IMR-90 (cell line): ENCODE measurements at regions not wholly inside any gene's neighbourhood (a gene's known extent, or its start where the extent isn't known, plus 50 kb on each side); places are given as distances from the start of the nearest gene placed in this dataset.

Source experiments
- ATAC-seq: fragments of 200-7000 bp; cut with Tn5 transposase; 2 replicates; pipeline ENCODE4 v1.9.1; 2020; ENCODE audit warnings: low read depth, mild to moderate bottlenecking, moderate library complexity
- BruUV-seq: library from RNA; stranded (reverse); fragments of 400-500 nt; replicated peaks from 2 replicates; lab custom pipeline; 2021; lab: Mats Ljungman, UMichigan
- CTCF ChIA-PET: fragments of 300-600 bp; formaldehyde crosslinking; extraction: SDS; loops from one replicate; lab custom pipeline; 2021; ENCODE audit warnings: antibody characterized with exemption; lab: Yijun Ruan, JAX
- POLR2A ChIA-PET: fragments of 300-600 bp; sonication (Branson Sonifier 250); formaldehyde crosslinking; loops from one replicate; lab custom pipeline; 2022; ENCODE audit warnings: antibody characterized with exemption; ENCODE audit not compliant: unreplicated experiment; lab: Charles Lee
- DNase-seq: peaks from one replicate; pipeline ENCODE4 v3.0.0; 2013
- H2AFZ ChIP-seq: replicated peaks from 2 replicates; pipeline ENCODE3; 2013; ENCODE audit warnings: low read length, mild to moderate bottlenecking; ENCODE audit not compliant: poor library complexity
- H2AK5ac ChIP-seq: 2 replicates; pipeline ENCODE4 v1.6.1; 2013; ENCODE audit warnings: low read depth, low read length, inconsistent platforms
- H2AK9ac ChIP-seq: replicated peaks from 2 replicates; pipeline ENCODE3; 2013; ENCODE audit warnings: mild to moderate bottlenecking, low read depth, low read length, moderate library complexity; ENCODE audit not compliant: poor library complexity
- H2BK120ac ChIP-seq: 2 replicates; pipeline ENCODE4 v1.6.1; 2013; ENCODE audit warnings: low read depth, low read length, inconsistent platforms
- H2BK15ac ChIP-seq: 3 replicates; pipeline ENCODE4 v1.6.1; 2013; ENCODE audit warnings: low read depth, low read length, inconsistent platforms
- H2BK20ac ChIP-seq: 2 replicates; pipeline ENCODE4 v1.6.1; 2013; ENCODE audit warnings: low read depth, mild to moderate bottlenecking, inconsistent platforms, low read length, moderate library complexity
- H2BK5ac ChIP-seq: 2 replicates; pipeline ENCODE4 v1.6.1; 2013; ENCODE audit warnings: mild to moderate bottlenecking, low read depth, low read length, inconsistent platforms; ENCODE audit not compliant: poor library complexity, severe bottlenecking
- H3K14ac ChIP-seq: replicated peaks from 2 replicates; pipeline ENCODE4 v1.6.1; 2013; ENCODE audit warnings: low read depth, low read length, inconsistent platforms
- H3K18ac ChIP-seq: 2 replicates; pipeline ENCODE4 v1.6.1; 2013; ENCODE audit warnings: low read depth, low read length, control low read depth
- H3K23ac ChIP-seq: 2 replicates; pipeline ENCODE4 v1.6.1; 2013; ENCODE audit warnings: low read depth, low read length, inconsistent platforms
- H3K27ac ChIP-seq: 2 replicates; pipeline ENCODE4 v1.5.1; 2013; ENCODE audit warnings: mild to moderate bottlenecking, control low read depth, low read length; ENCODE audit not compliant: insufficient read depth
- H3K27me3 ChIP-seq: 2 replicates; pipeline ENCODE4 v1.6.1; 2013; ENCODE audit warnings: low read length; ENCODE audit not compliant: control insufficient read depth, insufficient read depth
- H3K36me3 ChIP-seq: 2 replicates; pipeline ENCODE4 v1.6.1; 2013; ENCODE audit warnings: low read length, mixed read lengths; ENCODE audit not compliant: control insufficient read depth, insufficient read depth
- H3K4ac ChIP-seq: 2 replicates; pipeline ENCODE4 v1.6.1; 2013; ENCODE audit warnings: low read depth, low read length, inconsistent platforms
- H3K4me1 ChIP-seq: 2 replicates; pipeline ENCODE4 v1.6.1; 2013; ENCODE audit warnings: low read length, mixed read lengths; ENCODE audit not compliant: control insufficient read depth, insufficient read depth
- H3K4me2 ChIP-seq: 2 replicates; pipeline ENCODE4 v1.6.1; 2013; ENCODE audit warnings: low read depth, mild to moderate bottlenecking, control low read depth, low read length, moderate library complexity
- H3K4me3 ChIP-seq: 2 replicates; pipeline ENCODE4 v1.5.1; 2013; ENCODE audit warnings: low read depth, mild to moderate bottlenecking, control low read depth, low read length, moderate library complexity; ENCODE audit not compliant: insufficient read depth
- H3K56ac ChIP-seq: 2 replicates; pipeline ENCODE4 v1.6.1; 2013; ENCODE audit warnings: low read length, inconsistent platforms; ENCODE audit not compliant: insufficient read depth; ENCODE audit errors: extremely low read depth
- H3K79me1 ChIP-seq, 2 experiments: 2 replicates each; pipeline ENCODE4 v1.6.1; 2013; ENCODE audit warnings: low read length in 2 of 2, inconsistent platforms in 1 of 2, low read depth in 1 of 2
- H3K9ac ChIP-seq: 2 replicates; pipeline ENCODE4 v1.6.1; 2013; ENCODE audit warnings: low read depth, low read length, control low read depth
- H3K9me1 ChIP-seq: 2 replicates; pipeline ENCODE4 v1.6.1; 2013; ENCODE audit warnings: low read length, inconsistent platforms; ENCODE audit not compliant: insufficient read depth
- H3K9me3 ChIP-seq: 2 replicates; pipeline ENCODE4 v1.6.1; 2013; ENCODE audit warnings: low read length; ENCODE audit not compliant: control insufficient read depth, insufficient read depth
- H4K20me1 ChIP-seq: 2 replicates; pipeline ENCODE4 v1.6.1; 2013; ENCODE audit warnings: low read length, inconsistent platforms; ENCODE audit not compliant: insufficient read depth
- H4K5ac ChIP-seq: 2 replicates; pipeline ENCODE4 v1.6.1; 2013; ENCODE audit warnings: mild to moderate bottlenecking, low read depth, low read length, control low read depth
- H4K8ac ChIP-seq, 2 experiments: 2 replicates each; pipeline ENCODE4 v1.6.1; 2013; ENCODE audit warnings: low read depth in 2 of 2, low read length in 2 of 2, control low read depth in 1 of 2, inconsistent platforms in 1 of 2
- H4K91ac ChIP-seq: 2 replicates; pipeline ENCODE4 v1.6.1; 2013; ENCODE audit warnings: low read depth, low read length, inconsistent platforms; ENCODE audit not compliant: insufficient read depth
- BHLHE40 ChIP-seq: fragments of 150-350 bp; IDR thresholded peaks from 2 replicates; pipeline ENCODE4 v1.6.1; 2016; ENCODE audit warnings: mild to moderate bottlenecking, low read depth, low read length
- CHD1 ChIP-seq: IDR thresholded peaks from 2 replicates; pipeline ENCODE4 v1.6.1; 2012; ENCODE audit warnings: low read depth, low read length, improper control_type of control experiment
- FOS ChIP-seq: fragments of 150-350 bp; IDR thresholded peaks from 2 replicates; pipeline ENCODE4 v1.6.1; 2016; ENCODE audit warnings: low read depth, low read length
- MAZ ChIP-seq: IDR thresholded peaks from 2 replicates; pipeline ENCODE4 v1.6.1; 2012; ENCODE audit warnings: low read depth, mild to moderate bottlenecking, low read length, improper control_type of control experiment, moderate library complexity, borderline replicate concordance
- MXI1 ChIP-seq: IDR thresholded peaks from 2 replicates; pipeline ENCODE4 v1.6.1; 2012; ENCODE audit warnings: low read depth, mild to moderate bottlenecking, low read length, moderate library complexity, borderline replicate concordance
- NFE2L2 ChIP-seq: fragments of 150-350 bp; IDR thresholded peaks from 2 replicates; pipeline ENCODE4 v1.6.1; 2016; ENCODE audit warnings: low read depth, mild to moderate bottlenecking, low read length
- POLR2A ChIP-seq: IDR thresholded peaks from 2 replicates; pipeline ENCODE4 v1.6.1; 2012; ENCODE audit warnings: mild to moderate bottlenecking, low read depth, low read length
- RCOR1 ChIP-seq: IDR thresholded peaks from 2 replicates; pipeline ENCODE4 v1.6.1; 2012; ENCODE audit warnings: mild to moderate bottlenecking, low read length, improper control_type of control experiment; ENCODE audit not compliant: insufficient replicate concordance
- RFX5 ChIP-seq: IDR thresholded peaks from 2 replicates; pipeline ENCODE4 v1.8.0; 2012; ENCODE audit warnings: low read depth, mild to moderate bottlenecking, low read length, moderate library complexity
- SMC3 ChIP-seq: fragments of 150-350 bp; IDR thresholded peaks from 2 replicates; pipeline ENCODE4 v1.6.1; 2016; ENCODE audit warnings: low read depth, mild to moderate bottlenecking, antibody characterized with exemption, low read length, moderate library complexity
- WGBS, 2 experiments: methylation state at CpG; one replicate each; pipeline versions ENCODE4 v1.1.5 to v1.1.7; 2013; ENCODE audit warnings: missing lambda C conversion rate in 2 of 2; ENCODE audit not compliant: insufficient read length in 1 of 2; ENCODE audit errors: extremely low coverage in 2 of 2; 5-methylcytosine and 5-hydroxymethylcytosine counted together
- dilution Hi-C: fragments of 300-500 bp; cut with HindIII; formaldehyde crosslinking; loops from one replicate; pipeline ENCODE4 v1.14.3; 2018; ENCODE audit warnings: low sequenced_read_pairs; ENCODE audit not compliant: unreplicated experiment
- in situ Hi-C: fragments of 300-500 bp; cut with MboI; formaldehyde crosslinking; loops from 3 replicates; pipeline ENCODE4 v1.14.3; 2019; ENCODE audit warnings: low sequenced_read_pairs, inconsistent platforms, mixed read lengths
- intact Hi-C: fragments of 100-400 bp; cut with micrococcal nuclease; formaldehyde crosslinking; loops from 2 replicates; pipeline ENCODE4 v1.10.0; 2022
- TF ChIP-seq, protein P1 (sequence below): fragments of 150-350 bp; IDR thresholded peaks from 2 replicates; pipeline ENCODE4 v1.6.1; 2017; ENCODE audit warnings: mild to moderate bottlenecking, antibody characterized with exemption, low read length, low read depth
- TF ChIP-seq, protein P2 (sequence below): fragments of 150-350 bp; IDR thresholded peaks from 2 replicates; pipeline ENCODE4 v1.6.1; 2016; ENCODE audit warnings: low read depth, mild to moderate bottlenecking, low read length, moderate library complexity, borderline replicate concordance
- TF ChIP-seq, protein P3 (sequence below): conservative IDR thresholded peaks from 2 replicates; pipeline ENCODE4 v1.5.1; 2012; ENCODE audit warnings: mild to moderate bottlenecking, low read depth, low read length, improper control_type of control experiment

DNA sequence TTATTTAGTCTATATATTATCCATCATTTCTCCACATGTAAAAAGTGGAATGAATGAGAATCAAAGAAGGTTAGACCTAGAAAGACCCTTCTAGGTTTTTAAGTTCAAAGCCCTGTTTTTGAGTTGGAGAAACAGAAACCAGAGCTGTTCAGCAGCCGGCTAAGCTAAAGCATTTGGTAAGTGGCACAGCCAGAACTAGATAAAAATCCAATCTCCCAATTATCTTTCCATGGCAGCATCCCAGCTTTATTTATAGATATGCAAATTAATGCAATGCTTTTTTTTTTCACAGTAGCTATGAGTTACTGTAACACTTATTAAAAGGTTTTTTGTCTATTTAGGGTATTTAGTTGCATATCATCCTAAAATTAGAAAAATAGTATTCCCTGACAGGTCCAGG lies 85.1 kb downstream of the NIBAN1 start:
- H4K5ac ChIP-seq = no peak overlapping the region
- H3K27ac ChIP-seq = no peak overlapping the region
- no peak for DNase-seq
- peaks cover 0 to 11% of the 10 kb centered on the region in 2 experiments; a peak in 1 of 4 replicates for H3K79me1 ChIP-seq
- peaks cover 9% of the 10 kb centered on the region; the same call in 1 of the 2 replicates for H3K9me1 ChIP-seq
- no peaks in the 10 kb centered on the region for H4K20me1 ChIP-seq
- intact Hi-C loops = no loop called here
- H2AK9ac ChIP-seq = no peak overlapping the region
- no CpG with 5 or more reads among the region's 1 CpG for WGBS, 2 experiments
- no peak overlapping the region for H2BK20ac ChIP-seq
- no peaks in the 10 kb centered on the region for H3K9me3 ChIP-seq
- no peak overlapping the region for H2BK15ac ChIP-seq
- peaks cover 7% of the 10 kb centered on the region for H3K4me1 ChIP-seq
- H2BK5ac ChIP-seq = no peak overlapping the region
- H3K4me3 ChIP-seq = no peak overlapping the region
- TF ChIP-seq FOS (no peak), RCOR1 (no peak), POLR2A (no peak), SMC3 (no peak), NFE2L2 (no peak), MAZ (no peak), BHLHE40 (no peak), RFX5 (no peak), CHD1 (no peak), MXI1 (no peak)
- TF ChIP-seq, protein P1, sequence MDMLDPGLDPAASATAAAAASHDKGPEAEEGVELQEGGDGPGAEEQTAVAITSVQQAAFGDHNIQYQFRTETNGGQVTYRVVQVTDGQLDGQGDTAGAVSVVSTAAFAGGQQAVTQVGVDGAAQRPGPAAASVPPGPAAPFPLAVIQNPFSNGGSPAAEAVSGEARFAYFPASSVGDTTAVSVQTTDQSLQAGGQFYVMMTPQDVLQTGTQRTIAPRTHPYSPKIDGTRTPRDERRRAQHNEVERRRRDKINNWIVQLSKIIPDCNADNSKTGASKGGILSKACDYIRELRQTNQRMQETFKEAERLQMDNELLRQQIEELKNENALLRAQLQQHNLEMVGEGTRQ = no peak
- TF ChIP-seq, protein P2, sequence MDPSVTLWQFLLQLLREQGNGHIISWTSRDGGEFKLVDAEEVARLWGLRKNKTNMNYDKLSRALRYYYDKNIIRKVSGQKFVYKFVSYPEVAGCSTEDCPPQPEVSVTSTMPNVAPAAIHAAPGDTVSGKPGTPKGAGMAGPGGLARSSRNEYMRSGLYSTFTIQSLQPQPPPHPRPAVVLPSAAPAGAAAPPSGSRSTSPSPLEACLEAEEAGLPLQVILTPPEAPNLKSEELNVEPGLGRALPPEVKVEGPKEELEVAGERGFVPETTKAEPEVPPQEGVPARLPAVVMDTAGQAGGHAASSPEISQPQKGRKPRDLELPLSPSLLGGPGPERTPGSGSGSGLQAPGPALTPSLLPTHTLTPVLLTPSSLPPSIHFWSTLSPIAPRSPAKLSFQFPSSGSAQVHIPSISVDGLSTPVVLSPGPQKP = no peak
- TF ChIP-seq, protein P3, sequence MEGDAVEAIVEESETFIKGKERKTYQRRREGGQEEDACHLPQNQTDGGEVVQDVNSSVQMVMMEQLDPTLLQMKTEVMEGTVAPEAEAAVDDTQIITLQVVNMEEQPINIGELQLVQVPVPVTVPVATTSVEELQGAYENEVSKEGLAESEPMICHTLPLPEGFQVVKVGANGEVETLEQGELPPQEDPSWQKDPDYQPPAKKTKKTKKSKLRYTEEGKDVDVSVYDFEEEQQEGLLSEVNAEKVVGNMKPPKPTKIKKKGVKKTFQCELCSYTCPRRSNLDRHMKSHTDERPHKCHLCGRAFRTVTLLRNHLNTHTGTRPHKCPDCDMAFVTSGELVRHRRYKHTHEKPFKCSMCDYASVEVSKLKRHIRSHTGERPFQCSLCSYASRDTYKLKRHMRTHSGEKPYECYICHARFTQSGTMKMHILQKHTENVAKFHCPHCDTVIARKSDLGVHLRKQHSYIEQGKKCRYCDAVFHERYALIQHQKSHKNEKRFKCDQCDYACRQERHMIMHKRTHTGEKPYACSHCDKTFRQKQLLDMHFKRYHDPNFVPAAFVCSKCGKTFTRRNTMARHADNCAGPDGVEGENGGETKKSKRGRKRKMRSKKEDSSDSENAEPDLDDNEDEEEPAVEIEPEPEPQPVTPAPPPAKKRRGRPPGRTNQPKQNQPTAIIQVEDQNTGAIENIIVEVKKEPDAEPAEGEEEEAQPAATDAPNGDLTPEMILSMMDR = no peak
- H2BK120ac ChIP-seq = no peak overlapping the region
- no peak for ATAC-seq
- no peak overlapping the region for H3K18ac ChIP-seq
- dilution Hi-C loops = no loop called here
- no TSS peak for BruUV-seq
- H3K9ac ChIP-seq = no peak overlapping the region
- no peaks in the 10 kb centered on the region for H3K36me3 ChIP-seq
- in situ Hi-C loops = no loop called here
- no peak overlapping the region for H3K14ac ChIP-seq
- H3K27me3 ChIP-seq = no peaks in the 10 kb centered on the region
- H4K91ac ChIP-seq = no peak overlapping the region
- no peak overlapping the region for H2AK5ac ChIP-seq
- H2AFZ ChIP-seq = no peak overlapping the region
- no peak overlapping the region for H3K4me2 ChIP-seq
- no peak overlapping the region for H4K8ac ChIP-seq
- CTCF ChIA-PET = interaction anchor here (0.7 kb wide), 1 partner anchor 31 kb away, joined by 3 read pairs; no protein-coding TSS in a partner anchor
- H3K4ac ChIP-seq = no peak overlapping the region
- H3K56ac ChIP-seq = no peak overlapping the region
- POLR2A ChIA-PET = no interaction called here
- H3K23ac ChIP-seq = no peak overlapping the region
